ENCODE measurements at regions not wholly inside any gene's neighbourhood (a gene's known extent, or its start where the extent isn't known, plus 50 kb on each side); places are given as distances from the start of the nearest gene placed in this dataset.

DNA sequence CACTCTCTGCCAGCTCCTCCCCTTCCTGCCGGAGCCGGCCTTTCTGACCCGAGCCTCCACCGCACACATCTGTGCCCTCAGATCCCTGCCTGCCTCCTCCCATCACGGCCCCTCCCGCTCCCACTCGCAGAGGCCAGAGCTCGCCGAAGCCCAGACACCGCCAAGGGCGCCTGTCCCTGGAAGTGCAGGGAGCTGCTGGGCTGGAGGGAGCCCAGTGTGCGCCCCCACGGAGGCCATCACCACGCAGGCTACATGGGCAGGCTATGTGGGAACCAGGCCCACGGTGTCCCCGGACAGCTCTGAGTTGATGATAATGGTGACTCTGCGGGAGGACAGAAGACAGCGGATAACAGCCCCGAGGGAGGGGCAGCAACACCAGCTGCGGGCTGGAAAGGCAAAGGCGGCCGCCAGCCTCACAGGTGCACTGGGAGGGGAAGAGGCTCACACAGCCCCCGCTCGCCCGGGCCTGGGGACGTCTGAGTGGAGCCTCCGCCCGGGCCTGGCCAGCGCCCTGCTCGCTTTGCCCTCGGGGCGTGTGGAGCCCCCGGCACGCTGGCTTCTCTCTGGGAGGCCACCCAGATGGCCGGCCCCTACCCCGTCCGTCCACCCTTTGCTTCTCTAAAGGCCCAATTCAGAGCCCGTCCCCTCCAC, 154.9 kb downstream of the DLL1 start:
- H2AFZ ChIP-seq (ENCODE audit: low read depth, low read length) = no peak overlapping the region
- intact Hi-C loops (cut with micrococcal nuclease) = no loop called here
- H3K36me3 ChIP-seq (ENCODE audit: control insufficient read depth in 2 of 2, extremely low read depth in 1 of 2, insufficient read depth in 2 of 2, low read length in 2 of 2) = no peaks in the 10 kb centered on the region
- dilution Hi-C loops (cut with MboI; ENCODE audit: extremely low pct_ligation_motif_present, low sequenced_read_pairs) = no loop called here
- no TSS peak for BruUV-seq (replicated peaks)
- H3K27ac ChIP-seq (ENCODE audit: insufficient read depth, low read depth, low read length) = no peak overlapping the region
- no peak for TF ChIP-seq GATA2 (IDR thresholded peaks at IDR 0.05; ENCODE audit: insufficient read depth, insufficient read length, low read depth, low read length)
- no peak for TF ChIP-seq POLR2AphosphoS5 (IDR thresholded peaks at IDR 0.05; ENCODE audit: insufficient read depth, low read depth, low read length)
- no peak for TF ChIP-seq EZH2 (IDR thresholded peaks at IDR 0.05; ENCODE audit: borderline replicate concordance, low read depth, low read length, severe bottlenecking)
- no peak for TF ChIP-seq POLR2A (IDR thresholded peaks at IDR 0.05; ENCODE audit: low read depth, low read length)
- TF ChIP-seq FOS (IDR thresholded peaks at IDR 0.05; ENCODE audit: borderline replicate concordance, insufficient read depth, low read length) = no peak
- TF ChIP-seq MYC (IDR thresholded peaks at IDR 0.05; ENCODE audit: low read depth, low read length) = no peak
- TF ChIP-seq, protein P1, sequence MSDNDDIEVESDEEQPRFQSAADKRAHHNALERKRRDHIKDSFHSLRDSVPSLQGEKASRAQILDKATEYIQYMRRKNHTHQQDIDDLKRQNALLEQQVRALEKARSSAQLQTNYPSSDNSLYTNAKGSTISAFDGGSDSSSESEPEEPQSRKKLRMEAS (IDR thresholded peaks at IDR 0.05; ENCODE audit: insufficient read depth, insufficient read length) = no peak
- TF ChIP-seq, protein P2, sequence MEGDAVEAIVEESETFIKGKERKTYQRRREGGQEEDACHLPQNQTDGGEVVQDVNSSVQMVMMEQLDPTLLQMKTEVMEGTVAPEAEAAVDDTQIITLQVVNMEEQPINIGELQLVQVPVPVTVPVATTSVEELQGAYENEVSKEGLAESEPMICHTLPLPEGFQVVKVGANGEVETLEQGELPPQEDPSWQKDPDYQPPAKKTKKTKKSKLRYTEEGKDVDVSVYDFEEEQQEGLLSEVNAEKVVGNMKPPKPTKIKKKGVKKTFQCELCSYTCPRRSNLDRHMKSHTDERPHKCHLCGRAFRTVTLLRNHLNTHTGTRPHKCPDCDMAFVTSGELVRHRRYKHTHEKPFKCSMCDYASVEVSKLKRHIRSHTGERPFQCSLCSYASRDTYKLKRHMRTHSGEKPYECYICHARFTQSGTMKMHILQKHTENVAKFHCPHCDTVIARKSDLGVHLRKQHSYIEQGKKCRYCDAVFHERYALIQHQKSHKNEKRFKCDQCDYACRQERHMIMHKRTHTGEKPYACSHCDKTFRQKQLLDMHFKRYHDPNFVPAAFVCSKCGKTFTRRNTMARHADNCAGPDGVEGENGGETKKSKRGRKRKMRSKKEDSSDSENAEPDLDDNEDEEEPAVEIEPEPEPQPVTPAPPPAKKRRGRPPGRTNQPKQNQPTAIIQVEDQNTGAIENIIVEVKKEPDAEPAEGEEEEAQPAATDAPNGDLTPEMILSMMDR (IDR thresholded peaks at IDR 0.05; ENCODE audit: extremely low read depth in 1 of 2, insufficient read depth in 1 of 2, low read depth in 1 of 2, low read length in 2 of 2) = no peak
- TF ChIP-seq JUN (IDR thresholded peaks at IDR 0.05; ENCODE audit: borderline replicate concordance, insufficient read depth, insufficient read length, low read depth) = no peak
- H3K9me1 ChIP-seq (replicated peaks; ENCODE audit: control insufficient read depth, extremely low read depth, insufficient read depth, low read length) = no peaks in the 10 kb centered on the region
- H3K4me1 ChIP-seq (ENCODE audit: control insufficient read depth, extremely low read depth, insufficient read depth, low read length) = no peaks in the 10 kb centered on the region
- H4K20me1 ChIP-seq (replicated peaks; ENCODE audit: control insufficient read depth, extremely low read depth, insufficient read depth, low read length) = no peaks in the 10 kb centered on the region
- no peak for DNase-seq (ENCODE audit: low read depth, low spot score)
- no peak overlapping the region for H3K4me2 ChIP-seq (ENCODE audit: insufficient read depth, low read length)
- H3K79me2 ChIP-seq (ENCODE audit: control insufficient read depth, insufficient read depth, low read length) = no peaks in the 10 kb centered on the region
- no peak for FAIRE-seq
- POLR2A ChIA-PET = no interaction called here
- H3K4me3 ChIP-seq (replicated peaks in 1 of 3; ENCODE audit: insufficient read depth in 1 of 3, low read depth in 1 of 3, low read length in 3 of 3) = no peak overlapping the region
- CTCF ChIA-PET = no interaction called here
- H3K9me3 ChIP-seq (replicated peaks; ENCODE audit: control insufficient read depth, insufficient read depth, low read length) = no peaks in the 10 kb centered on the region
- H3K27me3 ChIP-seq (ENCODE audit: control insufficient read depth in 2 of 2, insufficient read depth in 2 of 2, low read length in 2 of 2) = no peaks in the 10 kb centered on the region
- H3K9ac ChIP-seq (replicated peaks; ENCODE audit: extremely low read depth, insufficient read depth, low read length) = no peak overlapping the region
